ENCODE measurements at regions not wholly inside any gene's neighbourhood (a gene's known extent, or its start where the extent isn't known, plus 50 kb on each side); places are given as distances from the start of the nearest gene placed in this dataset.

DNA sequence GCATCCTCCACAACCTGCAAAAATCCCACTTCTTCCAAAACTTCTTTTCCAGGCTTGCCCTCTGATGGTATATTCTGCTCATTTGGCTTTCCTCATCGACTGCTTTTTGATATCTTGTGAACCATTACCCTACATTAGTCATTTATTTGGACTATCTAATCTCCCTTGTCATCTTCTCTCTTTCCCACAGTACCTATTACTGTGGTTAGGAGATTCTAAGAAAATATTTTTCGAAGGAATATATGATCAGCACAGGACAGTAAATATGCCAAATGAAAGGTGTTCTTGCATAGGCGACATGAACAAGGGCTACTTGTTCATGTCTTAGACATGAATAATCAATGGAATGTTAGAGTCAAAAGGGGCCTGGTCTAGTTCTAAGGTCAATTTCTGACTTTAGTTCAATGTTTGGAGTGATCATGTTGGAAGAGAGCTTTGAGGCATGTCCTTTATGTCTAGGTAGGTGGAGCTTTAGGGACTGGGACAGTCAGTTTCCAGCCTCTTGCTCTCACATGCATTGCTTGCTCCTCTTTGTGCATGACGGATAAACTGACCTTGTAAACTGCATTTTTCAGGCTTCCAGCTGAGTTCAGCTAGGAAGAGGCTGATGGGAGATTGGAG is 243.4 kb upstream of the RPS23 start:
- DNase-seq (ENCODE audit: low spot score) (peak; percentile 82), ATAC-seq (peak; percentile 91), FAIRE-seq (peak; percentile 30)
- no peak overlapping the region for H3K27ac ChIP-seq (ENCODE audit: extremely low read length, insufficient read depth, low read length)
- no peaks in the 10 kb centered on the region for H4K20me1 ChIP-seq (ENCODE audit: insufficient read depth, low read length)
- H3K4me2 ChIP-seq (ENCODE audit: low read depth, low read length): peak overlapping the region; percentile 53
- H3K4me1 ChIP-seq (ENCODE audit: insufficient read depth, low read length): peaks cover 26% of the 10 kb centered on the region
- in situ Hi-C loops (cut with HindIII; ENCODE audit: extremely low pct_ligation_motif_present, low pct_unique_long_range_greater_than_20kb) (no loop called here), intact Hi-C loops (cut with micrococcal nuclease; ENCODE audit: unreplicated experiment) (loop anchor here (1.0 to 10.0 kb wide), 3 partner anchors 116 to 167 kb away; no protein-coding TSS in a partner anchor)
- BruUV-seq (replicated peaks): no TSS peak
- H3K27me3 ChIP-seq (ENCODE audit: control insufficient read depth in 1 of 2, insufficient read depth in 2 of 2, low read length in 2 of 2): no peaks in the 10 kb centered on the region
- ChIA-PET POLR2A (interaction anchor here (1.2 kb wide), 1 partner anchor 135 kb away, joined by 4 read pairs; no protein-coding TSS in a partner anchor), CTCF (ENCODE audit: low intra/inter-chr PET ratio, low total read pairs) (no interaction called here)
- no peaks in the 10 kb centered on the region for H3K9me3 ChIP-seq (ENCODE audit: low read length)
- no peaks in the 10 kb centered on the region for H3K36me3 ChIP-seq (replicated peaks in 1 of 2; ENCODE audit: control insufficient read depth in 1 of 2, insufficient read depth in 2 of 2, low read length in 2 of 2)
- 11% methylated on average over 4 of the region's 4 CpGs for WGBS (ENCODE audit: low lambda C conversion rate)
- no peaks in the 10 kb centered on the region for H3K79me2 ChIP-seq (ENCODE audit: insufficient read depth, low read length)
- no peak overlapping the region for H3K9ac ChIP-seq (ENCODE audit: insufficient read depth, low read depth, low read length)
- TF ChIP-seq HNF4A (CRISPR knock-in tag; IDR thresholded peaks at IDR 0.05) (0 out of 2 replicates have a peak, but pooled peaks have one; percentile 13), U2AF1 (optimal IDR thresholded peaks at IDR 0.05; ENCODE audit: low read depth, low read length) (no peak), GFI1 (CRISPR knock-in tag; IDR thresholded peaks at IDR 0.05; ENCODE audit: borderline replicate concordance) (no peak), SP5 (CRISPR knock-in tag; IDR thresholded peaks at IDR 0.05; ENCODE audit: borderline replicate concordance, low read depth) (0 out of 2 replicates have a peak, but pooled peaks have one; percentile 23), SKI (IDR thresholded peaks at IDR 0.05; ENCODE audit: partially characterized antibody) (peak; percentile 30), SOX6 (IDR thresholded peaks at IDR 0.05) (no peak), SOX6 (CRISPR knock-in tag; IDR thresholded peaks at IDR 0.05) (0 out of 2 replicates have a peak, but pooled peaks have one; percentile 10), PITX1 (CRISPR knock-in tag; IDR thresholded peaks at IDR 0.05) (0 out of 2 replicates have a peak, but pooled peaks have one; percentile 24), NFIB (CRISPR knock-in tag; IDR thresholded peaks at IDR 0.05; ENCODE audit: borderline replicate concordance) (no peak), ZMYM4 (CRISPR knock-in tag; IDR thresholded peaks at IDR 0.05) (no peak; the same call in 1 of the 2 replicates), ZNF331 (CRISPR knock-in tag; IDR thresholded peaks at IDR 0.05) (peak; percentile 33; the same call in 1 of the 2 replicates), BCL6 (CRISPR knock-in tag; IDR thresholded peaks at IDR 0.05) (peak; percentile 30; the same call in 1 of the 2 replicates)
- TF ChIP-seq, protein P1, sequence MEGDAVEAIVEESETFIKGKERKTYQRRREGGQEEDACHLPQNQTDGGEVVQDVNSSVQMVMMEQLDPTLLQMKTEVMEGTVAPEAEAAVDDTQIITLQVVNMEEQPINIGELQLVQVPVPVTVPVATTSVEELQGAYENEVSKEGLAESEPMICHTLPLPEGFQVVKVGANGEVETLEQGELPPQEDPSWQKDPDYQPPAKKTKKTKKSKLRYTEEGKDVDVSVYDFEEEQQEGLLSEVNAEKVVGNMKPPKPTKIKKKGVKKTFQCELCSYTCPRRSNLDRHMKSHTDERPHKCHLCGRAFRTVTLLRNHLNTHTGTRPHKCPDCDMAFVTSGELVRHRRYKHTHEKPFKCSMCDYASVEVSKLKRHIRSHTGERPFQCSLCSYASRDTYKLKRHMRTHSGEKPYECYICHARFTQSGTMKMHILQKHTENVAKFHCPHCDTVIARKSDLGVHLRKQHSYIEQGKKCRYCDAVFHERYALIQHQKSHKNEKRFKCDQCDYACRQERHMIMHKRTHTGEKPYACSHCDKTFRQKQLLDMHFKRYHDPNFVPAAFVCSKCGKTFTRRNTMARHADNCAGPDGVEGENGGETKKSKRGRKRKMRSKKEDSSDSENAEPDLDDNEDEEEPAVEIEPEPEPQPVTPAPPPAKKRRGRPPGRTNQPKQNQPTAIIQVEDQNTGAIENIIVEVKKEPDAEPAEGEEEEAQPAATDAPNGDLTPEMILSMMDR (CRISPR knock-in tag; IDR thresholded peaks at IDR 0.05): 0 out of 2 replicates have a peak, but pooled peaks have one; percentile 10
- TF ChIP-seq, protein P2, sequence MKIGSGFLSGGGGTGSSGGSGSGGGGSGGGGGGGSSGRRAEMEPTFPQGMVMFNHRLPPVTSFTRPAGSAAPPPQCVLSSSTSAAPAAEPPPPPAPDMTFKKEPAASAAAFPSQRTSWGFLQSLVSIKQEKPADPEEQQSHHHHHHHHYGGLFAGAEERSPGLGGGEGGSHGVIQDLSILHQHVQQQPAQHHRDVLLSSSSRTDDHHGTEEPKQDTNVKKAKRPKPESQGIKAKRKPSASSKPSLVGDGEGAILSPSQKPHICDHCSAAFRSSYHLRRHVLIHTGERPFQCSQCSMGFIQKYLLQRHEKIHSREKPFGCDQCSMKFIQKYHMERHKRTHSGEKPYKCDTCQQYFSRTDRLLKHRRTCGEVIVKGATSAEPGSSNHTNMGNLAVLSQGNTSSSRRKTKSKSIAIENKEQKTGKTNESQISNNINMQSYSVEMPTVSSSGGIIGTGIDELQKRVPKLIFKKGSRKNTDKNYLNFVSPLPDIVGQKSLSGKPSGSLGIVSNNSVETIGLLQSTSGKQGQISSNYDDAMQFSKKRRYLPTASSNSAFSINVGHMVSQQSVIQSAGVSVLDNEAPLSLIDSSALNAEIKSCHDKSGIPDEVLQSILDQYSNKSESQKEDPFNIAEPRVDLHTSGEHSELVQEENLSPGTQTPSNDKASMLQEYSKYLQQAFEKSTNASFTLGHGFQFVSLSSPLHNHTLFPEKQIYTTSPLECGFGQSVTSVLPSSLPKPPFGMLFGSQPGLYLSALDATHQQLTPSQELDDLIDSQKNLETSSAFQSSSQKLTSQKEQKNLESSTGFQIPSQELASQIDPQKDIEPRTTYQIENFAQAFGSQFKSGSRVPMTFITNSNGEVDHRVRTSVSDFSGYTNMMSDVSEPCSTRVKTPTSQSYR (CRISPR knock-in tag; IDR thresholded peaks at IDR 0.05; ENCODE audit: borderline replicate concordance): no peak
- H3K4me3 ChIP-seq (replicated peaks in 1 of 3; ENCODE audit: insufficient read depth in 1 of 3, low read depth in 2 of 3, low read length in 3 of 3): peak overlapping the region in 1 of 3 experiments; percentile 7; a peak in 1 of 6 replicates
- no peak overlapping the region for H2AFZ ChIP-seq (ENCODE audit: low read length)

Data from HepG2 (cell line).